HEK293 (cell line): ENCODE measurements at regions not wholly inside any gene's neighbourhood (a gene's known extent, or its start where the extent isn't known, plus 50 kb on each side); places are given as distances from the start of the nearest gene placed in this dataset.

Source experiments
- CTCF ChIA-PET: fragments of 350-600 bp; formaldehyde crosslinking; extraction: SDS; loops from one replicate; lab custom pipeline; 2021; ENCODE audit warnings: antibody characterized with exemption; lab: Yijun Ruan, JAX
- POLR2A ChIA-PET: fragments of 300-600 bp; formaldehyde crosslinking; extraction: SDS; loops from one replicate; lab custom pipeline; 2020; ENCODE audit warnings: antibody characterized with exemption, inconsistent platforms; lab: Yijun Ruan, JAX
- H3K27ac ChIP-seq: fragments of 200-500 bp; sonication (Bioruptor generic); 2 replicates; pipeline ENCODE4 v1.5.1; 2014; ENCODE audit warnings: low read depth, low read length, control low read depth, inconsistent platforms; ENCODE audit errors: extremely low read depth
- H3K36me3 ChIP-seq, 2 experiments: fragments of 200-500 bp in 1 of 2; sonication (Bioruptor generic) in 1 of 2; 1 replicate in 1 of 2; 2 replicates in 1 of 2; pipeline ENCODE4 v1.5.1; 2014 to 2017; ENCODE audit warnings: inconsistent platforms in 2 of 2, low read length in 2 of 2; ENCODE audit not compliant: control insufficient read depth in 2 of 2, insufficient read depth in 1 of 2
- H3K4me1 ChIP-seq: fragments of 200-500 bp; sonication (Bioruptor generic); 2 replicates; pipeline ENCODE4 v1.5.1; 2014; ENCODE audit warnings: mild to moderate bottlenecking, low read length, inconsistent platforms; ENCODE audit not compliant: control insufficient read depth, insufficient read depth
- H3K4me3 ChIP-seq: 2 replicates; pipeline ENCODE4 v1.5.1; 2011; ENCODE audit warnings: low read depth, mild to moderate bottlenecking, control low read depth, low read length, moderate library complexity
- H3K9me3 ChIP-seq: fragments of 200-500 bp; sonication (Bioruptor generic); 2 replicates; pipeline ENCODE4 v1.5.1; 2014; ENCODE audit warnings: low read depth, low read length, inconsistent platforms; ENCODE audit not compliant: control insufficient read depth, insufficient read depth
- ATF2 ChIP-seq: fragments of 450-650 bp; formaldehyde crosslinking; IDR thresholded peaks from 2 replicates; pipeline ENCODE4 v1.5.1; 2016; ENCODE audit warnings: missing biosample characterization, missing genetic modification characterization, low read depth
- FEZF1 ChIP-seq: fragments of 450-650 bp; formaldehyde crosslinking; IDR thresholded peaks from 2 replicates; pipeline ENCODE4 v1.5.1; 2016; ENCODE audit warnings: missing biosample characterization, missing genetic modification characterization
- GLI2 ChIP-seq: fragments of 450-650 bp; formaldehyde crosslinking; IDR thresholded peaks from 2 replicates; pipeline ENCODE4; 2017; ENCODE audit warnings: missing biosample characterization, missing genetic modification characterization, low read depth, borderline replicate concordance
- GLIS1 ChIP-seq: fragments of 450-650 bp; formaldehyde crosslinking; IDR thresholded peaks from 2 replicates; pipeline ENCODE4 v1.5.1; 2016; ENCODE audit warnings: missing biosample characterization, missing genetic modification characterization
- HOXD13 ChIP-seq: sonication (generic); formaldehyde crosslinking; IDR thresholded peaks from 2 replicates; pipeline ENCODE4 v1.8.0; 2022; ENCODE audit warnings: missing genetic modification reagents, borderline replicate concordance
- ZBTB44 ChIP-seq: fragments of 450-650 bp; IDR thresholded peaks from 2 replicates; pipeline ENCODE4 v1.5.1; 2018; ENCODE audit warnings: missing biosample characterization, mild to moderate bottlenecking, missing genetic modification characterization
- ZFP3 ChIP-seq: fragments of 450-650 bp; formaldehyde crosslinking; IDR thresholded peaks from 2 replicates; pipeline ENCODE4 v1.5.1; 2016; ENCODE audit warnings: low read depth, missing biosample characterization, missing genetic modification characterization
- ZNF132 ChIP-seq: fragments of 450-650 bp; formaldehyde crosslinking; IDR thresholded peaks from 2 replicates; pipeline ENCODE4 v1.5.1; 2017; ENCODE audit warnings: missing biosample characterization, missing genetic modification characterization, borderline replicate concordance
- ZNF16 ChIP-seq: fragments of 450-650 bp; formaldehyde crosslinking; IDR thresholded peaks from 2 replicates; pipeline ENCODE4 v1.5.1; 2016; ENCODE audit warnings: low read depth, missing biosample characterization, missing genetic modification characterization
- ZNF18 ChIP-seq: fragments of 450-650 bp; formaldehyde crosslinking; IDR thresholded peaks from 2 replicates; pipeline ENCODE4 v1.5.1; 2016; ENCODE audit warnings: missing biosample characterization, missing genetic modification characterization
- ZNF24 ChIP-seq: fragments of 450-650 bp; formaldehyde crosslinking; IDR thresholded peaks from 2 replicates; pipeline ENCODE4 v1.5.1; 2016; ENCODE audit warnings: missing biosample characterization, missing genetic modification characterization
- ZNF302 ChIP-seq: fragments of 450-650 bp; formaldehyde crosslinking; IDR thresholded peaks from 2 replicates; pipeline ENCODE4 v1.5.1; 2016; ENCODE audit warnings: missing biosample characterization, missing genetic modification characterization, low read depth
- ZNF366 ChIP-seq: fragments of 450-650 bp; formaldehyde crosslinking; conservative IDR thresholded peaks from 2 replicates; pipeline ENCODE4 v1.5.1; 2016; ENCODE audit warnings: missing biosample characterization, missing genetic modification characterization
- ZNF37A ChIP-seq: fragments of 450-650 bp; IDR thresholded peaks from 2 replicates; pipeline ENCODE4 v1.5.1; 2018; ENCODE audit warnings: missing biosample characterization, missing genetic modification characterization
- ZNF48 ChIP-seq: fragments of 450-650 bp; formaldehyde crosslinking; IDR thresholded peaks from 2 replicates; pipeline ENCODE4 v1.5.1; 2016; ENCODE audit warnings: missing biosample characterization, missing genetic modification characterization
- ZNF488 ChIP-seq: fragments of 450-650 bp; formaldehyde crosslinking; IDR thresholded peaks from 2 replicates; pipeline ENCODE4 v1.5.1; 2016; ENCODE audit warnings: missing biosample characterization, missing genetic modification characterization
- ZNF548 ChIP-seq: fragments of 450-650 bp; formaldehyde crosslinking; IDR thresholded peaks from 2 replicates; pipeline ENCODE4 v1.5.1; 2016; ENCODE audit warnings: missing biosample characterization, missing genetic modification characterization
- ZNF558 ChIP-seq: fragments of 450-650 bp; formaldehyde crosslinking; IDR thresholded peaks from 2 replicates; pipeline ENCODE4 v1.5.1; 2016; ENCODE audit warnings: missing biosample characterization, missing genetic modification characterization
- ZNF600 ChIP-seq: fragments of 450-650 bp; formaldehyde crosslinking; IDR thresholded peaks from 2 replicates; pipeline ENCODE4 v1.5.1; 2016; ENCODE audit warnings: missing biosample characterization, missing genetic modification characterization
- ZNF626 ChIP-seq: fragments of 450-650 bp; sonication (Bioruptor Pico); formaldehyde crosslinking; IDR thresholded peaks from 2 replicates; pipeline ENCODE4 v1.5.1; 2018; ENCODE audit warnings: missing biosample characterization, missing genetic modification characterization, inconsistent platforms
- ZNF707 ChIP-seq: fragments of 450-650 bp; formaldehyde crosslinking; IDR thresholded peaks from 2 replicates; pipeline ENCODE4 v1.5.1; 2016; ENCODE audit warnings: missing biosample characterization, missing genetic modification characterization
- ZNF776 ChIP-seq: fragments of 450-650 bp; formaldehyde crosslinking; IDR thresholded peaks from 2 replicates; pipeline ENCODE4 v1.5.0; 2017; ENCODE audit warnings: missing biosample characterization, missing genetic modification characterization, borderline replicate concordance
- ZNF837 ChIP-seq: fragments of 450-650 bp; formaldehyde crosslinking; IDR thresholded peaks from 2 replicates; pipeline ENCODE4 v1.5.1; 2016; ENCODE audit warnings: missing biosample characterization, missing genetic modification characterization
- ZXDB ChIP-seq: fragments of 450-650 bp; formaldehyde crosslinking; IDR thresholded peaks from 2 replicates; pipeline ENCODE4 v1.5.1; 2016; ENCODE audit warnings: missing biosample characterization, missing genetic modification characterization
- TF ChIP-seq, protein P1 (sequence below): sonication (generic); formaldehyde crosslinking; IDR thresholded peaks from 2 replicates; pipeline ENCODE4 v1.8.1; 2022; ENCODE audit warnings: mild to moderate bottlenecking, moderate library complexity, missing genetic modification reagents

GRCh38 chr3:74921676-74922075 lies 307.2 kb upstream of the CNTN3 start:
- no peaks in the 10 kb centered on the region for H3K4me1 ChIP-seq
- no peaks in the 10 kb centered on the region for H3K36me3 ChIP-seq
- H3K9me3 ChIP-seq, result no peaks in the 10 kb centered on the region
- CTCF ChIA-PET, result no interaction called here
- no peak overlapping the region for H3K4me3 ChIP-seq
- POLR2A ChIA-PET, result no interaction called here
- no peak for TF ChIP-seq GLIS1 (tag by site-specific recombination)
- TF ChIP-seq ZNF548, result no peak
- no peak for TF ChIP-seq FEZF1 (tag by site-specific recombination)
- TF ChIP-seq ZBTB44 (tag by site-specific recombination), result no peak
- TF ChIP-seq ZNF16 (tag by site-specific recombination), result no peak
- no peak for TF ChIP-seq ZNF837
- TF ChIP-seq, protein P1, sequence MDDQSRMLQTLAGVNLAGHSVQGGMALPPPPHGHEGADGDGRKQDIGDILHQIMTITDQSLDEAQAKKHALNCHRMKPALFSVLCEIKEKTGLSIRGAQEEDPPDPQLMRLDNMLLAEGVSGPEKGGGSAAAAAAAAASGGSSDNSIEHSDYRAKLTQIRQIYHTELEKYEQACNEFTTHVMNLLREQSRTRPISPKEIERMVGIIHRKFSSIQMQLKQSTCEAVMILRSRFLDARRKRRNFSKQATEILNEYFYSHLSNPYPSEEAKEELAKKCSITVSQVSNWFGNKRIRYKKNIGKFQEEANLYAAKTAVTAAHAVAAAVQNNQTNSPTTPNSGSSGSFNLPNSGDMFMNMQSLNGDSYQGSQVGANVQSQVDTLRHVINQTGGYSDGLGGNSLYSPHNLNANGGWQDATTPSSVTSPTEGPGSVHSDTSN (CRISPR knock-in tag), result no peak
- TF ChIP-seq ZNF558 (tag by site-specific recombination), result no peak
- TF ChIP-seq, all 188 proteins: peak for 0
- H3K27ac ChIP-seq, result no peak overlapping the region

DNA sequence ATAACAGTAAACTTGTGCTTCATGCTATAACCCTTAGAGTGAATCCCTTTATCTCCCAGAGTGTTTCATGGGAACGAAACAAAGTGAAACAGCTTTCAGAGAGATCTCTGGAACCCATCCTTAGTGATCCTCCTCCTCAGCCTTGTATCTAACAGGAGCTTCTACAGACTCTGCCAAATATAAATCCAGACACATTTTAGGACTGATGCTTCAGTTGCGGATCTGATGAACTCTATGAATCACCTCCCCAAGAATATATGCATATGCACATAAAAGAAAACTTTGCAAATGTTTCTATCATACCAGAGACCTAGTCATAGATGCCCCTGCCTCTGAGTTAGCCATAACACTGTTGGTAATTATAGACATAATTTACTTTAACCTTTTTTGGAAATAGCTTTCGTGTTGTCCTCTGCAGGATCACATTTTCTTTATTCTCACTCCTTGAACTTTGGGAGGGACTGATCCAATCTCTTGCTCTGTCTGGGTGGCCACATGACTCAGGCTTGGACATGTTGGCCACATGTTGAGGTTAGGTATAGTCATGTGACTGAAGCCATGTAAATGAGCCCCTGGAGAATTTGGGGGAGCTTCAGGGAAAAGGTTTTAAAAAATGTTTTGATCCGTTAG lies 306.4 kb upstream of the CNTN3 start:
- CTCF ChIA-PET, result no interaction called here
- no peak overlapping the region for H3K4me3 ChIP-seq
- H3K9me3 ChIP-seq, result no peaks in the 10 kb centered on the region
- no peaks in the 10 kb centered on the region for H3K36me3 ChIP-seq
- POLR2A ChIA-PET, result no interaction called here
- TF ChIP-seq ZNF37A (tag by site-specific recombination) (no peak), ZNF707 (tag by site-specific recombination) (no peak), ZNF302 (tag by site-specific recombination) (no peak), ZXDB (tag by site-specific recombination) (no peak), ZNF132 (tag by site-specific recombination) (no peak), ZNF488 (tag by site-specific recombination) (no peak), ZNF18 (tag by site-specific recombination) (no peak), ZNF776 (tag by site-specific recombination) (no peak), GLI2 (tag by site-specific recombination) (no peak), ZNF16 (tag by site-specific recombination) (no peak), HOXD13 (CRISPR knock-in tag) (no peak), ZNF24 (no peak), ATF2 (tag by site-specific recombination) (no peak), ZNF48 (tag by site-specific recombination) (no peak), ZNF626 (tag by site-specific recombination) (no peak), ZNF366 (tag by site-specific recombination) (no peak), ZFP3 (tag by site-specific recombination) (no peak), ZNF600 (no peak)
- TF ChIP-seq, protein P1 (CRISPR knock-in tag), result no peak
- no peaks in the 10 kb centered on the region for H3K4me1 ChIP-seq
- H3K27ac ChIP-seq, result no peak overlapping the region
